ENCODE measurements at regions not wholly inside any gene's neighbourhood (a gene's known extent, or its start where the extent isn't known, plus 50 kb on each side); places are given as distances from the start of the nearest gene placed in this dataset.

DNA sequence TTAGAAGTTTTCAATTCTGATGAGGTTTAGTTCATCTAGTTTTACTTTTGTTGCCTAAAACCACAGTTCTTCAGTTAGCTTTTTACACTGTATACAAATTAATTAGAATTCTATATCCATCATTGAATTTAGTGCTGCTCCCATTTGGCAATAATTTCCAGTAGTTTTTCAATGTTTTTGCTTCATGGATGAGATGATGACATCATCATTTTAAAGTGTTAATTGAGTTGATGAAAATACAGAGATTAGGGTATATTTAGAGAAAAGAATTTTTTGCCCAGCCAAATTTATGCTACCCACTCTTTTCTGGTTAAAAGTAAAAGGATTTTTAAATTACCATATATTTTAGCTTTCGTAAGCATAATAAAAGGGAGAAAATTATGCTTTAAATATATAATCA lies 323.8 kb downstream of the TMEM167A start:
- TF ChIP-seq THYN1 (CRISPR knock-in tag; IDR thresholded peaks at IDR 0.05; ENCODE audit: borderline replicate concordance, low read depth) = no peak
- TF ChIP-seq, protein P1, sequence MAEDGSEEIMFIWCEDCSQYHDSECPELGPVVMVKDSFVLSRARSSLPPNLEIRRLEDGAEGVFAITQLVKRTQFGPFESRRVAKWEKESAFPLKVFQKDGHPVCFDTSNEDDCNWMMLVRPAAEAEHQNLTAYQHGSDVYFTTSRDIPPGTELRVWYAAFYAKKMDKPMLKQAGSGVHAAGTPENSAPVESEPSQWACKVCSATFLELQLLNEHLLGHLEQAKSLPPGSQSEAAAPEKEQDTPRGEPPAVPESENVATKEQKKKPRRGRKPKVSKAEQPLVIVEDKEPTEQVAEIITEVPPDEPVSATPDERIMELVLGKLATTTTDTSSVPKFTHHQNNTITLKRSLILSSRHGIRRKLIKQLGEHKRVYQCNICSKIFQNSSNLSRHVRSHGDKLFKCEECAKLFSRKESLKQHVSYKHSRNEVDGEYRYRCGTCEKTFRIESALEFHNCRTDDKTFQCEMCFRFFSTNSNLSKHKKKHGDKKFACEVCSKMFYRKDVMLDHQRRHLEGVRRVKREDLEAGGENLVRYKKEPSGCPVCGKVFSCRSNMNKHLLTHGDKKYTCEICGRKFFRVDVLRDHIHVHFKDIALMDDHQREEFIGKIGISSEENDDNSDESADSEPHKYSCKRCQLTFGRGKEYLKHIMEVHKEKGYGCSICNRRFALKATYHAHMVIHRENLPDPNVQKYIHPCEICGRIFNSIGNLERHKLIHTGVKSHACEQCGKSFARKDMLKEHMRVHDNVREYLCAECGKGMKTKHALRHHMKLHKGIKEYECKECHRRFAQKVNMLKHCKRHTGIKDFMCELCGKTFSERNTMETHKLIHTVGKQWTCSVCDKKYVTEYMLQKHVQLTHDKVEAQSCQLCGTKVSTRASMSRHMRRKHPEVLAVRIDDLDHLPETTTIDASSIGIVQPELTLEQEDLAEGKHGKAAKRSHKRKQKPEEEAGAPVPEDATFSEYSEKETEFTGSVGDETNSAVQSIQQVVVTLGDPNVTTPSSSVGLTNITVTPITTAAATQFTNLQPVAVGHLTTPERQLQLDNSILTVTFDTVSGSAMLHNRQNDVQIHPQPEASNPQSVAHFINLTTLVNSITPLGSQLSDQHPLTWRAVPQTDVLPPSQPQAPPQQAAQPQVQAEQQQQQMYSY (CRISPR knock-in tag; IDR thresholded peaks at IDR 0.05) = no peak
- no peak for TF ChIP-seq SMC3 (IDR thresholded peaks at IDR 0.05; ENCODE audit: low read length)
- no peak for TF ChIP-seq ZNF780A (CRISPR knock-in tag; IDR thresholded peaks at IDR 0.05)
- TF ChIP-seq, protein P2, sequence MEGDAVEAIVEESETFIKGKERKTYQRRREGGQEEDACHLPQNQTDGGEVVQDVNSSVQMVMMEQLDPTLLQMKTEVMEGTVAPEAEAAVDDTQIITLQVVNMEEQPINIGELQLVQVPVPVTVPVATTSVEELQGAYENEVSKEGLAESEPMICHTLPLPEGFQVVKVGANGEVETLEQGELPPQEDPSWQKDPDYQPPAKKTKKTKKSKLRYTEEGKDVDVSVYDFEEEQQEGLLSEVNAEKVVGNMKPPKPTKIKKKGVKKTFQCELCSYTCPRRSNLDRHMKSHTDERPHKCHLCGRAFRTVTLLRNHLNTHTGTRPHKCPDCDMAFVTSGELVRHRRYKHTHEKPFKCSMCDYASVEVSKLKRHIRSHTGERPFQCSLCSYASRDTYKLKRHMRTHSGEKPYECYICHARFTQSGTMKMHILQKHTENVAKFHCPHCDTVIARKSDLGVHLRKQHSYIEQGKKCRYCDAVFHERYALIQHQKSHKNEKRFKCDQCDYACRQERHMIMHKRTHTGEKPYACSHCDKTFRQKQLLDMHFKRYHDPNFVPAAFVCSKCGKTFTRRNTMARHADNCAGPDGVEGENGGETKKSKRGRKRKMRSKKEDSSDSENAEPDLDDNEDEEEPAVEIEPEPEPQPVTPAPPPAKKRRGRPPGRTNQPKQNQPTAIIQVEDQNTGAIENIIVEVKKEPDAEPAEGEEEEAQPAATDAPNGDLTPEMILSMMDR (CRISPR knock-in tag; IDR thresholded peaks at IDR 0.05) = no peak
- TF ChIP-seq, protein P3, sequence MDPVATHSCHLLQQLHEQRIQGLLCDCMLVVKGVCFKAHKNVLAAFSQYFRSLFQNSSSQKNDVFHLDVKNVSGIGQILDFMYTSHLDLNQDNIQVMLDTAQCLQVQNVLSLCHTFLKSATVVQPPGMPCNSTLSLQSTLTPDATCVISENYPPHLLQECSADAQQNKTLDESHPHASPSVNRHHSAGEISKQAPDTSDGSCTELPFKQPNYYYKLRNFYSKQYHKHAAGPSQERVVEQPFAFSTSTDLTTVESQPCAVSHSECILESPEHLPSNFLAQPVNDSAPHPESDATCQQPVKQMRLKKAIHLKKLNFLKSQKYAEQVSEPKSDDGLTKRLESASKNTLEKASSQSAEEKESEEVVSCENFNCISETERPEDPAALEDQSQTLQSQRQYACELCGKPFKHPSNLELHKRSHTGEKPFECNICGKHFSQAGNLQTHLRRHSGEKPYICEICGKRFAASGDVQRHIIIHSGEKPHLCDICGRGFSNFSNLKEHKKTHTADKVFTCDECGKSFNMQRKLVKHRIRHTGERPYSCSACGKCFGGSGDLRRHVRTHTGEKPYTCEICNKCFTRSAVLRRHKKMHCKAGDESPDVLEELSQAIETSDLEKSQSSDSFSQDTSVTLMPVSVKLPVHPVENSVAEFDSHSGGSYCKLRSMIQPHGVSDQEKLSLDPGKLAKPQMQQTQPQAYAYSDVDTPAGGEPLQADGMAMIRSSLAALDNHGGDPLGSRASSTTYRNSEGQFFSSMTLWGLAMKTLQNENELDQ (CRISPR knock-in tag; IDR thresholded peaks at IDR 0.05; ENCODE audit: borderline replicate concordance) = no peak
- no peak for TF ChIP-seq SIX1 (CRISPR knock-in tag; IDR thresholded peaks at IDR 0.05; ENCODE audit: borderline replicate concordance)
- TF ChIP-seq KLF6 (CRISPR knock-in tag; IDR thresholded peaks at IDR 0.05) = no peak

Measured in HepG2 (cell line).